NCI-H1436 treated with DMSO at 0.1 percent for 48 hours (cell line): ENCODE measurements at regions not wholly inside any gene's neighbourhood (a gene's known extent, or its start where the extent isn't known, plus 50 kb on each side); places are given as distances from the start of the nearest gene placed in this dataset.

Experiments
- DNase-seq: peaks from one replicate; lab custom pipeline; 2025; lab: John Stamatoyannopoulos, UW

- DNase-seq = no peak
Measured at GRCh38 chr18:50475538-50476193, 84.2 kb upstream of the MAPK4 start.

GRCh38 chr18:50492097-50492496, 67.8 kb upstream of the MAPK4 start:
- no peak for DNase-seq

GRCh38 chr18:50494569-50494968, 65.3 kb upstream of the MAPK4 start:
- no peak for DNase-seq

DNA sequence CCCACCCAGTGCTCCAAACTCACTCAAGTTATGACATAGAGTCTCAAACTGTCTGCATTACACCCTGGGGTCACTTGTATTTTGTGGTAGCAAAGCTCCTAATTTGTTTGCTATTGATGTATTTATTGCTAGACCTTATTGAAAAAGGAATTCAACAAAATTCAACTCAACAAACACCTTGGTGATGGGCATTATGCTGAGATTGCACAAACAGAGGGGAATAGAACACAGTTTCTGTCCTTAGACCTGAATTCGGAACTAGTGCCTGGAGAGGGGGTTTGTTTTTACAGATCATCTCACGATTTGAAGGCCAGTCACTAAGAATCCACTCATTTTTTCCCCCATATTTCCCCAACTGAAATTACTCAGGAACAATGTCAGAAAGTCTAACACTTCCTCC, 53.5 kb upstream of the MAPK4 start:
- no peak for DNase-seq

- DNase-seq = peak; percentile 3
Measured at GRCh38 chr18:50507120-50507590, 52.7 kb upstream of the MAPK4 start.

DNA sequence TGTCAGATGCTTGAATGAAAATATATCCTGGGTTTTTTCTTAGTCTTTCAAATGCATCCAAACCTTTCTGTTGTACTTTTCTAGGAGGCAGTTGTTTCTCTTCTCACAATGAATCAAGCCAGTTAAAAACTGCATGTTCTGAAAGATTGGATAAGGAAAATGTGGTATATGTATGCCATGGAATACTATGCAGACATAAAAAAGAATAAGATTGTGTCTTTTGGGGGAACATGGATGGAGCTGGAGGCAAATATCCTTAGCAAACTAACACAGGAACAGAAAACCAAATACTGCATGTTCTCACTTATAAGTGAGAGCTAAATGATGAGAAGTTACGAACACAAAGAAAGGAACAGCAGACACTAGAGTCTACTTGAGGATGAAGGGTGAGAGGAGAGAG, 51.7 kb upstream of the MAPK4 start:
- DNase-seq = no peak

DNA sequence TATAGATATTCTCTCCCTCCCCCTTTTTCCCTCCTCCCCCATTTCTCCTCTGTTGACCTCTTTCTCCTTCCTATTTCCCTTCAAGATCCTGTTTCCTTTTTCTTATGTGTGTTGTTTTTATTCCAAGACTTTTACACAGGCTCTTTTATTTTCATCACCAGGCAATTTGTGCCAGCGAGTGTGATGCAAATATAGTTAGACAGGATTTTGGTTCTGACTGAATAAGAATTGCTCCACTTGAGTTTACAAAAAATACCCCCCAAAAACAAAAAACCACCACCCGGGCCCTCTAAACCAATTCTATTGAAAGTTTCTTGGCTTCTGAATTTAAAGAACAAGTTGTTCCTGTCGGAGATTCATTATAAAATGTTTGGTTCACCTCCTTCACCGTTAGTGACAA, 50.9 kb upstream of the MAPK4 start:
- DNase-seq = no peak
